ENCODE measurements at regions not wholly inside any gene's neighbourhood (a gene's known extent, or its start where the extent isn't known, plus 50 kb on each side); places are given as distances from the start of the nearest gene placed in this dataset.

DNA sequence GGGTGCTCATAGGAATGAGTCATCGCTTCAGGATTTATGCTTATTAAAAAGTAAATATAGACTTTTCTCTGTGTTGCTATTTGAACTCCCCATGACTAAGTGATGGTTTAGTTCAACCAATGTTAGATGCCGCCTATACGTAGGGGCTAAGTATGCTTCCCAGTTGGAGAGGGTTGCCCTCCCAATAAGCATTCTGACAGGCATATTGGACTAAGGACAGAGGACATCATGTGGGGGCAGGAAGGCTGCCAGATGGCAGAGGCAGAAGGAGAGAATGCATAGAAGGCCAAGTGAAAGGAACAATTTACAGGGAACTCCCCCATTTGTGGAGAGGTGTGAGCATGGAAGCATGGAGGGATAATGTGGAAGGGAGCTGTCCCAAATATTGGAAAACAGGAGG, 318.4 kb upstream of the OBI1 start:
- TF ChIP-seq SP1 (CRISPR knock-in tag; conservative IDR thresholded peaks at IDR 0.05) = no peak
- TF ChIP-seq, protein P1, sequence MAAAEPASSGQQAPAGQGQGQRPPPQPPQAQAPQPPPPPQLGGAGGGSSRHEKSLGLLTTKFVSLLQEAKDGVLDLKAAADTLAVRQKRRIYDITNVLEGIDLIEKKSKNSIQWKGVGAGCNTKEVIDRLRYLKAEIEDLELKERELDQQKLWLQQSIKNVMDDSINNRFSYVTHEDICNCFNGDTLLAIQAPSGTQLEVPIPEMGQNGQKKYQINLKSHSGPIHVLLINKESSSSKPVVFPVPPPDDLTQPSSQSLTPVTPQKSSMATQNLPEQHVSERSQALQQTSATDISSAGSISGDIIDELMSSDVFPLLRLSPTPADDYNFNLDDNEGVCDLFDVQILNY (CRISPR knock-in tag; IDR thresholded peaks at IDR 0.05) = no peak
- TF ChIP-seq, protein P2, sequence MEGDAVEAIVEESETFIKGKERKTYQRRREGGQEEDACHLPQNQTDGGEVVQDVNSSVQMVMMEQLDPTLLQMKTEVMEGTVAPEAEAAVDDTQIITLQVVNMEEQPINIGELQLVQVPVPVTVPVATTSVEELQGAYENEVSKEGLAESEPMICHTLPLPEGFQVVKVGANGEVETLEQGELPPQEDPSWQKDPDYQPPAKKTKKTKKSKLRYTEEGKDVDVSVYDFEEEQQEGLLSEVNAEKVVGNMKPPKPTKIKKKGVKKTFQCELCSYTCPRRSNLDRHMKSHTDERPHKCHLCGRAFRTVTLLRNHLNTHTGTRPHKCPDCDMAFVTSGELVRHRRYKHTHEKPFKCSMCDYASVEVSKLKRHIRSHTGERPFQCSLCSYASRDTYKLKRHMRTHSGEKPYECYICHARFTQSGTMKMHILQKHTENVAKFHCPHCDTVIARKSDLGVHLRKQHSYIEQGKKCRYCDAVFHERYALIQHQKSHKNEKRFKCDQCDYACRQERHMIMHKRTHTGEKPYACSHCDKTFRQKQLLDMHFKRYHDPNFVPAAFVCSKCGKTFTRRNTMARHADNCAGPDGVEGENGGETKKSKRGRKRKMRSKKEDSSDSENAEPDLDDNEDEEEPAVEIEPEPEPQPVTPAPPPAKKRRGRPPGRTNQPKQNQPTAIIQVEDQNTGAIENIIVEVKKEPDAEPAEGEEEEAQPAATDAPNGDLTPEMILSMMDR (IDR thresholded peaks at IDR 0.05) = no peak
